ENCODE measurements at regions not wholly inside any gene's neighbourhood (a gene's known extent, or its start where the extent isn't known, plus 50 kb on each side); places are given as distances from the start of the nearest gene placed in this dataset.

GRCh38 chr1:228684607-228685006 is 50.7 kb upstream of the RHOU start:
- Histone ChIP-seq H3K36me3 (ENCODE audit: control insufficient read depth in 2 of 2, extremely low read depth in 1 of 2, insufficient read depth in 2 of 2, low read length in 2 of 2) (no peaks in the 10 kb centered on the region), H3K79me2 (ENCODE audit: control insufficient read depth, insufficient read depth, low read length) (no peaks in the 10 kb centered on the region), H3K27me3 (ENCODE audit: control insufficient read depth in 2 of 2, insufficient read depth in 2 of 2, low read length in 2 of 2) (no peaks in the 10 kb centered on the region), H4K20me1 (replicated peaks; ENCODE audit: control insufficient read depth, extremely low read depth, insufficient read depth, low read length) (no peaks in the 10 kb centered on the region), H3K9me1 (replicated peaks; ENCODE audit: control insufficient read depth, extremely low read depth, insufficient read depth, low read length) (no peaks in the 10 kb centered on the region), H3K4me3 (replicated peaks in 1 of 3; ENCODE audit: insufficient read depth in 1 of 3, low read depth in 1 of 3, low read length in 3 of 3) (no peak overlapping the region), H3K4me1 (ENCODE audit: control insufficient read depth, extremely low read depth, insufficient read depth, low read length) (no peaks in the 10 kb centered on the region), H3K27ac (ENCODE audit: insufficient read depth, low read depth, low read length) (no peak overlapping the region), H3K9me3 (replicated peaks; ENCODE audit: control insufficient read depth, insufficient read depth, low read length) (no peaks in the 10 kb centered on the region), H2AFZ (ENCODE audit: low read depth, low read length) (no peak overlapping the region), H3K4me2 (ENCODE audit: insufficient read depth, low read length) (no peak overlapping the region), H3K9ac (replicated peaks; ENCODE audit: extremely low read depth, insufficient read depth, low read length) (no peak overlapping the region)
- POLR2A ChIA-PET, result no interaction called here
- CTCF ChIA-PET, result no interaction called here
- TF ChIP-seq, protein P1, sequence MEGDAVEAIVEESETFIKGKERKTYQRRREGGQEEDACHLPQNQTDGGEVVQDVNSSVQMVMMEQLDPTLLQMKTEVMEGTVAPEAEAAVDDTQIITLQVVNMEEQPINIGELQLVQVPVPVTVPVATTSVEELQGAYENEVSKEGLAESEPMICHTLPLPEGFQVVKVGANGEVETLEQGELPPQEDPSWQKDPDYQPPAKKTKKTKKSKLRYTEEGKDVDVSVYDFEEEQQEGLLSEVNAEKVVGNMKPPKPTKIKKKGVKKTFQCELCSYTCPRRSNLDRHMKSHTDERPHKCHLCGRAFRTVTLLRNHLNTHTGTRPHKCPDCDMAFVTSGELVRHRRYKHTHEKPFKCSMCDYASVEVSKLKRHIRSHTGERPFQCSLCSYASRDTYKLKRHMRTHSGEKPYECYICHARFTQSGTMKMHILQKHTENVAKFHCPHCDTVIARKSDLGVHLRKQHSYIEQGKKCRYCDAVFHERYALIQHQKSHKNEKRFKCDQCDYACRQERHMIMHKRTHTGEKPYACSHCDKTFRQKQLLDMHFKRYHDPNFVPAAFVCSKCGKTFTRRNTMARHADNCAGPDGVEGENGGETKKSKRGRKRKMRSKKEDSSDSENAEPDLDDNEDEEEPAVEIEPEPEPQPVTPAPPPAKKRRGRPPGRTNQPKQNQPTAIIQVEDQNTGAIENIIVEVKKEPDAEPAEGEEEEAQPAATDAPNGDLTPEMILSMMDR (IDR thresholded peaks at IDR 0.05; ENCODE audit: extremely low read depth in 1 of 2, insufficient read depth in 1 of 2, low read depth in 1 of 2, low read length in 2 of 2), result no peak
- intact Hi-C loops (cut with micrococcal nuclease) (no loop called here), dilution Hi-C loops (cut with MboI; ENCODE audit: extremely low pct_ligation_motif_present, low sequenced_read_pairs) (no loop called here)
- FAIRE-seq (no peak), DNase-seq (ENCODE audit: low read depth, low spot score) (no peak)
- BruUV-seq (replicated peaks), result no TSS peak

GRCh38 chr1:228685081-228685660 is 50.1 kb upstream of the RHOU start:
- H3K9ac ChIP-seq (replicated peaks; ENCODE audit: extremely low read depth, insufficient read depth, low read length), result no peak overlapping the region
- no peak overlapping the region for H3K27ac ChIP-seq (ENCODE audit: insufficient read depth, low read depth, low read length)
- dilution Hi-C loops (cut with MboI; ENCODE audit: extremely low pct_ligation_motif_present, low sequenced_read_pairs), result no loop called here
- no peaks in the 10 kb centered on the region for H4K20me1 ChIP-seq (replicated peaks; ENCODE audit: control insufficient read depth, extremely low read depth, insufficient read depth, low read length)
- no peak overlapping the region for H3K4me3 ChIP-seq (replicated peaks in 1 of 3; ENCODE audit: insufficient read depth in 1 of 3, low read depth in 1 of 3, low read length in 3 of 3)
- TF ChIP-seq JUN (IDR thresholded peaks at IDR 0.05; ENCODE audit: borderline replicate concordance, insufficient read depth, insufficient read length, low read depth) (no peak), FOS (IDR thresholded peaks at IDR 0.05; ENCODE audit: borderline replicate concordance, insufficient read depth, low read length) (no peak), POLR2A (IDR thresholded peaks at IDR 0.05; ENCODE audit: low read depth, low read length) (no peak), EZH2 (IDR thresholded peaks at IDR 0.05; ENCODE audit: borderline replicate concordance, low read depth, low read length, severe bottlenecking) (no peak), GATA2 (IDR thresholded peaks at IDR 0.05; ENCODE audit: insufficient read depth, insufficient read length, low read depth, low read length) (no peak), MYC (IDR thresholded peaks at IDR 0.05; ENCODE audit: low read depth, low read length) (no peak), POLR2AphosphoS5 (IDR thresholded peaks at IDR 0.05; ENCODE audit: insufficient read depth, low read depth, low read length) (no peak)
- TF ChIP-seq, protein P1 (IDR thresholded peaks at IDR 0.05; ENCODE audit: extremely low read depth in 1 of 2, insufficient read depth in 1 of 2, low read depth in 1 of 2, low read length in 2 of 2), result no peak
- TF ChIP-seq, protein P2, sequence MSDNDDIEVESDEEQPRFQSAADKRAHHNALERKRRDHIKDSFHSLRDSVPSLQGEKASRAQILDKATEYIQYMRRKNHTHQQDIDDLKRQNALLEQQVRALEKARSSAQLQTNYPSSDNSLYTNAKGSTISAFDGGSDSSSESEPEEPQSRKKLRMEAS (IDR thresholded peaks at IDR 0.05; ENCODE audit: insufficient read depth, insufficient read length), result no peak
- H3K27me3 ChIP-seq (ENCODE audit: control insufficient read depth in 2 of 2, insufficient read depth in 2 of 2, low read length in 2 of 2), result no peaks in the 10 kb centered on the region
- H3K4me1 ChIP-seq (ENCODE audit: control insufficient read depth, extremely low read depth, insufficient read depth, low read length), result no peaks in the 10 kb centered on the region
- DNase-seq (ENCODE audit: low read depth, low spot score) (no peak), FAIRE-seq (no peak)
- intact Hi-C loops (cut with micrococcal nuclease), result no loop called here
- H3K9me1 ChIP-seq (replicated peaks; ENCODE audit: control insufficient read depth, extremely low read depth, insufficient read depth, low read length), result no peaks in the 10 kb centered on the region
- H3K79me2 ChIP-seq (ENCODE audit: control insufficient read depth, insufficient read depth, low read length), result no peaks in the 10 kb centered on the region
- H3K36me3 ChIP-seq (ENCODE audit: control insufficient read depth in 2 of 2, extremely low read depth in 1 of 2, insufficient read depth in 2 of 2, low read length in 2 of 2), result no peaks in the 10 kb centered on the region
- no peak overlapping the region for H2AFZ ChIP-seq (ENCODE audit: low read depth, low read length)
- BruUV-seq (replicated peaks), result no TSS peak
- no peaks in the 10 kb centered on the region for H3K9me3 ChIP-seq (replicated peaks; ENCODE audit: control insufficient read depth, insufficient read depth, low read length)
- ChIA-PET POLR2A (no interaction called here), CTCF (no interaction called here)
- no peak overlapping the region for H3K4me2 ChIP-seq (ENCODE audit: insufficient read depth, low read length)
